NCI-H345 treated with DMSO at 0.1 percent for 48 hours (cell line): ENCODE measurements at regions not wholly inside any gene's neighbourhood (a gene's known extent, or its start where the extent isn't known, plus 50 kb on each side); places are given as distances from the start of the nearest gene placed in this dataset.

Experiments
- DNase-seq: peaks from one replicate; lab custom pipeline; 2025; ENCODE audit not compliant: unreplicated experiment; lab: John Stamatoyannopoulos, UW

DNA sequence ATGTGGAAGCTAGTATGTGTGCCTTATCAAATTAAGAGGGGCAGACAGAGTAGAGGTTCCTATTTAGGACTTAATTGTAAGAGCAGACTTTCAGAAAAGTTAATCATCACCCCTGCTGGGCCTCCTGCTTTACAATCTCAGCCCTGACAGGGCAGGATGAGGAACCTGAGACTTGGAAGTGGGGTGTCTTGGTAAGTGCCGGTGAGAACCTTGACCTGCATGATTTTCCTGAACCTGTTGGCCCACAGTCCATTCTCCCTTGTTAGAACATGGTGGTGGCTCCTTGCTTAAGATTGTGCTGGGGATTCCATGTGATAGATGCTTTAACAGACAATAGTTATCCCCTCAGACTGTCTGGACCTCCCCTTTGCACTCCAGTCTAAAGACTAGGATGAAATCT, 141.7 kb upstream of the TMEM72 start:
- DNase-seq = no peak

DNA sequence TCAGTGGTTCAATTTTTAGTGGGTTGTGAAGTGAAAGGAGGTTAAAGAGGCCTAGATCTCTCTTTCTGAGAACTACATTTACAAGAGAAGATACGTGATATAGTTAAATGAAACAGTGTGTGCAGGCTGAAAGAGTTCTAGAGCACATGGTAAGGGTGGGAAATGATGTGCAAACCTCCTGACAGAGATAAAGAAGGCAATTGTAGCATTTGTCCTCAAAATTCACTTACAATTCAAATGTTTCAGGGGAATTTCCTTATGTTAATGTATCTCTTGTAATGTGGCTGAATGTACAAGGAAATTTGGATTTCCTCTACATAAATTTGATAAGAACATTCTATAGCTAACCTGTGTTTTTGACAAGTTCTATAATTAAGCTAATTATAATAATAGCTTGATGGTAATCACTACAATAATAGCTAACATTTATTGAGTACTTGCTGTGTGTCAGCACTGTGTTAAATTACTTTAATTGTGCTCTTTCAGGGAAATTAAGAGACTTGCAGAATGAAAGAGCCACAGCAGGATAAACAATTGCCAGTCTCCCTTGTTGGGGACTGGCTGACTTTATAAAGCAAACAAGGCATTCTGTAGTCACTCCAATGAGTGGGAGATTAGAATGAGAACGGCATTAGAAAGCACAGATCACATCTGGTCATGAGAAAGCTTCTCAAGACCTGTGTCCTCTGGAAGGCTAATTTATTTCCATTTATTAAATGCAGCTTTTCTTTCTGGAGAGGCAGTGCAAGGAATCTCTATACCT, 139.7 kb upstream of the TMEM72 start:
- no peak for DNase-seq

DNA sequence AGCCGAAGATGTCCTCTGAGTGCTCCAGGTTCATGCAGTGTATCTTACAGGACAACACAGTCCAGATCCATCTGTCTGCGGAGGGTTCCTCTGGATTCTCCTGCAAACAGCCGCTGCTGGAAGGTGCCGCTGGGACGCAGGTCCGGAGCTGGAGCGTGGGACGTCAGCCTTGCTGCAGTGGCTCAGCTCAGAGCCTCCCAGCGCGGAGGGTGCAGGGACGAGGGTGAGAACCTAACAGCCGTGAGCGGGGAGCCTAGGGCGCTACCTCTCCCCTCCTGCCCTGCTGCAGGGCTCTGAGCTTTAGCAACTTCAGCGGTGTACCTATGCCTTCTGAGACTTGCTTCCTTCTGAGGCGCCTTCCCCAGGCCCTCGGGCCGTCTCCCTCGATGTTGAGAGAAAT, 137.6 kb upstream of the TMEM72 start:
- DNase-seq = no peak

DNA sequence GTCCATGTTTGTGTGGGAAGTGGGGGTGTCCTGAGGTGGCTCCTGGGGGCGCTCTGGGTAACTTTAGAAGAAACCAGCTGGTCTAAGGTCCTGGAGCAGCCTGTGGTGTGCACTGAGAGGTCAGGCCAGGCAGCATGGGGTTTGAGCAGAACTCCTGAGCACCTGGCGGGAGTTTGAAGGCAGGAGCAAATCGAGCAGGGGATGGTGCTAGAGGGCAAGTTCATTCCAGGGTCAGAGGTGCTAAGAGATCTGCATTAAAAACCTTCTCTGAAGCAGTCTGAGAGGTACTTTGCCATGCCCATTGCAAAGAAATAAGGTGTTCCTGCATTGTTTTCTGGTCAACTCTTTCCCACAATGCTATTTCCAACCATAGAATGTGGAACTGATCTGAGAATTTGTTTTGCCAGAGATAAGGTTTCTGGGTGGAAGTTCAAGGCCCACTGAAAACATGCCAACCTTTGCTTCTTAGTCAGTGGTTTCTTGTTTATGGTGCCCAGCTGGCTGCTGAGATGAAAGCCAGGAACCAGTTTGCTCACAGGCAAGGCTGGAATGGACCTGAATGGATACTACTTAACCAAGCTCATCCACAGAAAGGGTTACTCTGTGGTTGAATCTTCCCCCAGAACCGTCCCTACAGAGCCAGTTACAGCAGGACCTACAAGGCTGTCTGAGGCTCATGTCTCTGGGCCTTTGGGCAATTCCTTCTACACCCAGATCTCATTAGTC, 136.3 kb upstream of the TMEM72 start:
- DNase-seq = no peak

DNA sequence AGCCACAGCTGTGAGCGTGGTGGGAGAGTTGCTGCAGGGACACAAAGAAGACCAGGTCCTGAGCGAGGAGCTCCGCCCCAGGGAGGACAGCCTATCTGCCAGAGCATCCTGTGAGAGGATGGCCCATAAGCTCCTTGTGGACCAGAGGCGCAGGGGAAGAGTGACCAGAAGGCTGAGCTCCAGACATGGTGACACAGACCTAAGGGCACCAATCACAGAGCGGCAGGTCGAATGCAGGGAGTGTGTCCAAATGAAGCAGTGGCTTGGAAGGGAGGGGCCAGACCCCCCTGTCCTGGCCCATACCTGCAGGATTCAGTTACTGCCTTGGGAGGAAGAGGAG, 135.8 kb upstream of the TMEM72 start:
- no peak for DNase-seq

DNA sequence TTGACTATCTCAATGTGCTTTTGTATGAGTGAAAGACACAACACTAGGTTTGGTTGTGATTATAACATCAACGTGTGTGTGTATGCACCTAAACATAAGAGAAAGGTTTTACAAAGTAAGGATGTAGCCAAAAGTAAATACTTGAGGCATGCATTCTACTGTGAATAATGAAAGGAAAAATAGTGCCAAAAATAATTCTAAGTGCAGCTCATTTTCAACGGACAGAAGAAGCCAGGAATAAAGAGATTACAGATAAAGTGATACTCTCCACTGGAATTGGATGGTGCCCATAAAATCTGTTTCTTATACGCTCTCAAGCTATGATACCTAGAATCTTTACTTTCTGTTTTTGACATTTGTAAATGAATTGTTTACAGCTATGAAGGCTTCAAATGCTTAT, 135.0 kb upstream of the TMEM72 start:
- DNase-seq = no peak

DNA sequence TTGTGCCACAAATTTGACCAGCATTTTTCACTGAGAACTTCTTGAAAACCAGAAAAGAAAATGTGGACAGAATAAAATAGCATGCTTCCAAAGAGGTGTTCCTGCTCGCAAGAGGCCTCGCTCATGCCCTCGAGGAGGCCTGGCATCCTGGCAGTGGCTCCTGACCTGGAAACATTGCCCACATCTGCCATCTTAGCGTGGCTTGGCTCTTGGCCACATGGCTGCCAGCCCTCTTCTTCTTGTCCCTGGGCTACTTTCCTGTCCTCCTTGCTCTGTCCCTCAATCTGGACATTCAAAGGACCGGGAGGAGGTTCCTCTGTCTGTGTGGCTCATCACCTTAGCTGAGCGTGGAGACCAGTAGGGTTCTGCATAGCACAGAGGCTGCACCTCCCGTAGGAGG, 131.6 kb upstream of the TMEM72 start:
- no peak for DNase-seq

DNA sequence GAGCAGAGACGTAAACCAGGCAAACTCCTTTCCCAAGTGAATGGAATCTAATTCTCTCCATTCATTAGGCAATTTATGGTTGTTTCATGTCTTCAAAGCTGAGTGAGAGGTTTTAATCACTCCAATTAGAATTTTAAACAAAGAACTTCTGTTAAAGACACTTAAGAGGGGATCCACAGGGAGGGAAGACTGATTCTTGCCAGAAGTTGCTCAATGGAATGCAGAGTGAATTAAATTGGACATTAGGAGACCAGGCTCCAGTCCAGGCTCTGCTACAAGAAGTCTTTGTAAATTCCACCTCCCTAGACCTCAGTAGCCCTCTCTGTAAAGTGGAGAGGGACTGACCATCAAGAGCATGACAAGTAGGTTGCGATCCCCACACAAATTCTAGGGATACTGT, 130.7 kb upstream of the TMEM72 start:
- DNase-seq = no peak

DNA sequence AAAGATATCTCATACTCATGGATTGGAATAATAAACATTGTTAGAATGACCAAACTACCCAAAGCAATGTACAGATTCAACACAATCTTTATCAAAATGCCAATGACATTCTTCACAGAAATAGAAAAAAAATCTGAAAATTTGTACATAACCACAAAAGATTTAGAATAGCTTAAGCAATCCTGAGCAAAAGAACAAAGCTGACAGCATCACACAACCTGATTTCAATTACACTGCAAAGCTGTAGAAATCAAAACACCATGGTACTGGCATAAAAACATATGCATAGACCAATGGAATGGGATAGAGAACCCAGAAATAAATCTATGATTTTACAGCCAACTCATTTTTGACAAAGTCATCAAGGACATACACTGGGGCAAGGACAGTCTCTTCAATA, 130.0 kb upstream of the TMEM72 start:
- DNase-seq = no peak

DNA sequence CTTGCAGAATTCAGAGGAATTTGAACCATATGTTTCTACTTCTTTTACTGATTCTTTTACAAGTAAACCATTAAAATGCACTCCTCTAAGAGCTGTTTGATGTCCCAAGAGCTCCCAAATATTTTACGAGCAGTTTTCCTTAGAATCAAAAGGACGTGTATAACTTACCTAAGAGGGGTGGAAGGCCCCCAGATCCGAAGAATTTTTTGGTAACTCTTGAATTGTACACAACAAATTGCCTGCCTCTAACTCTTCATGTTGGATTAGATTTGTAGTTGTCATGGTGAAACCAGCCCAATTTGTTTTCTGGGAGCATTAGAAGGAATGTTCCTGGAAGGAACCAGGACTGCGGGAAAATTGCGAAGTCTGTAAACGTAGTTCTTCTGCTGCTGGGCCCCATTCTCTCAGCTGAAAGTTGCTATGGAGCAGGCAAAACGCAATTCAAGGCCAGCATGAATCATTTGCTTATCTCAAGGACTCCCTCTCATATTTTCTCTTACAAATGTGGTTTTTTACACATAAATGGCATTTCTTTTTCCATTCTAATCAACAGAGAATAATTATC, 124.8 kb upstream of the TMEM72 start:
- no peak for DNase-seq

DNA sequence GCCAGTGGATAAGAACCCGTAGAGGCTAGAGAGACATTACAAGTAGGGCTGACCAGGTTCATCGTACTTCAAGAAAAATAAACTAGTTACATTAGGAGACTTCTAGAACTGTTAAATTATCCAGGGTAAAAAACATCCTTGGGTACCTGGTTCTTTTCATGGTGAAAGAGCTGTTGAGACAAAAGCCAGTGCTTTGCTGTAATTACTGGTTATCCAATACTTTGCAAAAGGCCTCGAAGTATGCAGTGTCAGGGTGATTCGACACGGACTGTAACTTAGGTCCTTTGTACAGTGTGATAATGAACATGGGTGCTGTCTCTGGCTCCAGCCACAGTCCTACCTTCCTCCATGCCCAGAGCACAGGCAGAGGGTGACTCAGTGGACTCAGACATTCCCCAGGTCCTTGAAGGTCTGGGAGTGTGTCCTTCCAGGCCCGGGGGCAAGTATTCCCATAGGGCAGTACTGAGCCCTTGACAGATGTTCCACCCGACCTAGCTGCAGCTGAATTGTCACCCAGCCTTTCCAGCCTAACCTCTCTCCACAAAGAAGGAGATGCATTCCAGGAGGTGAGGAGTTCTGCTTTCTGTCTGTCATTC, 123.6 kb upstream of the TMEM72 start:
- DNase-seq = no peak

DNA sequence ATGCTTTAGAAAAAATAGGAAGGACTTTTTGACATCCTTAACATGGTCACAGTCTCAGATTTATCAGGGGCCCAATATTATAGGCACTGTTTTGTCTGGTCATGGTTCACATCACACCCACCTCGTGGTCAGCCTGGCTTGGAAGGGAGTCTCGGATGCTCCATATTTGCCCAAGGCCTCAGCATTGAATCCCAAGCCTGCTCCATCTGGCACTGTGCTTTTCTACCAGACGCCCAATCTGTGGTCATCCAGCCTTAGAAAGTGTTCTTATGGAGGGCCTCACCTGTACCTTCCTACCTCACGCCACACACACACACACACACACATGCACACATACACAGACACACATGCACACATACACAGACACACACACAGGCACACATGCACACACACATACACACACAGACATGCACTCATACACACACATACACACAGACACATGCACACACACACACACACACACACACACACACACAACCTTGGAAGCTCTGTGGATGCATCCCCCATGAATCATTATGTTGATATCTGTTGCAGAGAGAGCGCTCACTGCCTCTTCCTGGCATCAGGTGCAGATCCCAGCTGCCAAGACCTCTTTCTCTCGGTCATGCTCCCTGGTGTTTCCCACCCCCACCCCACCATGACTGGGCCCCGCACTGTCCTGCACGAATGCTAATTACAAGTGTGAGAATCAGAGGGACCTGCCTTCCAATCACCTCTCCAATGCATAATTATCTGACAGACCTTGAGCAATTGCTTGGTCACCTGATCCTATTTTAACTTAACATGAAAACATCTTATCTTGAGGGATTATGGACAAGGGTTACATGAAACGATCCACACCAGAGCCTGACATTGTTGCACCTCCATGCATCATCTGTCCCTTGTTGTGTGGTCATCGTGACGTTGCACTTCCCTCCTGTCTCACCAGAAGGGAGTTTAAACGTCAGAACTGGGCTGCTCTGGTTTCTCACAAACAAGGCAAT, 122.7 kb upstream of the TMEM72 start:
- DNase-seq = no peak

DNA sequence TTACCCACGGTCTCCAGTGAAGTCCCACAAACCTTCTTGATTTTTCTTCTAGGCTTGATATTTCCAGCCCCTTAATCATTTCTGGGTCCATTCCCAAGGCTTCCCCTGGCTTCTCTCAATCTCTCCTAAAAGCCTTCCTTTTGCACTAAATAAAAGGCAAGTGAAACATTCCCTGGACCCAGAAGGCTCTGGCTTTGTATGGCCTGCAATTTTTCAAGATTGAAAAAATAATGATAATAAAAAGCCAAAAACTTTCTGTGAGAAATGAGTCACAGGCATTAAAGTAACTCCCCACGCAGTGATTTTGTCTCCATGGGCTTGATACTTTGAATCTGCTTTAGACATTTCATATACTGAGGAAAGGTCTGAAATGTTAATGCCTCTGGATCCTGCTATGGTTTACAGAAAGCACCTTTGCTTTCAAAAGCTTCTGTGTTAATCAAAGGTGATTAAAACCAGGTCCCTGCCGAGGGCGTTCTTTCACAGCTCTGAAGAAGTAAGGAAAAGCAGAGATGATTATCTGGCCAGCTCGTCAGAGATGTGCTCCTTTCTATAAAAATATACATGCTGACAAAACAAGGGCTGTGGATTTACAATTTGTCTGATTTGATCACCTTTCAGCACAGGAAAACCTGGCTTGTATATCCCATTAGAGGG, 118.9 kb upstream of the TMEM72 start:
- DNase-seq = no peak

DNA sequence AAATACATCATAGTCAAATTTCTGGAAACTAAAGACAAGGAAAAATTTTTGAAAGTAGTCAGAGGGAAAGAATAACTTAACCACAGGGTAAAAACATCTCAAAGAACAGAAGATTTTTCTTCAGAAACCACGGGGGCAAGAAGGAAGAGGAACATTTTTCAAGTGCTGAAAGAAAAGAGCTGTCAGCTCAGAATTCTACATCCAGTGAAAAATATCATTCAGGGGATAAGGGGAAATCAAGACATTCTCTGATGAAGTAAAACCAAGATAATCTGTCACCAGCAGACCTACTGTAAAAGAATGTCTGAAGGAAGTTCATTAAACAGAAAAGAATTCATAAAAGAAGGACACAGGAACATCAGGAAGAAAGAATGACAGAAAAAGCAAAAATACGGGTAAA, 111.2 kb upstream of the TMEM72 start:
- DNase-seq = no peak

DNA sequence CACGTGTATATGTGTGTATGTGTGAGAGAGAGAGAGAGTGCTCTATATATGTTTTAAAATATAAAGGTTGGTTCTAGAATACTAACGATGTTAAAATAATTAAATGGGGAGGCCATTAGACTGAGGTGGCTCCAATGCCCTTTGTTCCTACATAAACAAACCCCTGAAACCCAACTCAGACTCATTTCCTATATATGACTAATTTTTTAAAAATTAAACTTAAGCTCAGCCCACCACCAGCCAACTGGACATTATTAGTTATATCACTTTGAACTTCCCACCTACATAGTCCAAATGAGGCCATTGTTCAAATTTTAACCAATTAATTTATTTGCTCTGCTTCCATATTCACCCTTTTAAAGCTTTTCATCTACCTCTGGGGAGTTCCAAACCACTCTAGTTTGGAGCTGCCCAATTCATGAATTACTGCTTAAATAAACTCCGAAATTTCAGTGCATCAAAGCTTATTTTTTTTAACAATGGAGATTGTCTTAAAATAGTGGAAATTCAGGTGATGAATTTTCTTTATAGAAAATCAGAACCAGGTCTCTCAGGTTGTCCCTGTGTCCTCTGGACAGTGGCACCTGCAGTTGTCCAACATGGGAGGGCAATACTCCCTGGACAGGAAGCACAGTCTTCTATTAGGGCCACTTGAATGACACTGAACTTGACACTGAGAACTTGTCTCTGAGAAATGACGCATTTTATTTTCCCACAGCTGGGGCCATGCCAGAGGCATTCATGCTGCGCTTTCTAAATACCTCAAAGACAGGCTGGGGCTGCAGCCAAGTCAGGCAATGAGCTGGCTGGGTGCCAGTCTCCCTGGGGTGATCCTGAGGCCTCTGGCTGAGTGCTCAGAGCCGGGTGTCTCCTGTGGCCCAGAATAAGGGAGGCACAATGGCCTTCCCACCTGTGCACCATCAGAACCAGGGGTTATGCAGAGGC, 109.5 kb upstream of the TMEM72 start:
- DNase-seq = peak; percentile 17

DNA sequence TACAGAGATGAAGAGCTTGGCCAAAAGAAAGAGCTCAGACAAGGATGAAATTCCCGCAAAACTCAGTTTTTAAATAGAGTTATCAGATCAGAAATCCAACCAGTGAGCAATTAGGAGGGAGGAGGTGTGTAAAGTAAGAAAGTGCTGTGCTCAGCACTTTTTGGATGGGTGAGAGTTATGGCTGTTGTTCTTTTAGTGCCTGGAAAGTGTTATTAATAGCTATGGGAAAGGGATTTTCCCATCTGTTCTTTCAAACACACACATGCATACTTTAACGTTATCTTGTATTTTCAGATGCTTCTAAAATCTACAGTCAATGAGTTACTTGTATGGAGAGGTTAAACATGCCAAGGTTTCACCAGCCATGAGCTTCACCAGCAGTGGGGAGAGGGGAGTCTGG, 107.3 kb upstream of the TMEM72 start:
- no peak for DNase-seq

DNA sequence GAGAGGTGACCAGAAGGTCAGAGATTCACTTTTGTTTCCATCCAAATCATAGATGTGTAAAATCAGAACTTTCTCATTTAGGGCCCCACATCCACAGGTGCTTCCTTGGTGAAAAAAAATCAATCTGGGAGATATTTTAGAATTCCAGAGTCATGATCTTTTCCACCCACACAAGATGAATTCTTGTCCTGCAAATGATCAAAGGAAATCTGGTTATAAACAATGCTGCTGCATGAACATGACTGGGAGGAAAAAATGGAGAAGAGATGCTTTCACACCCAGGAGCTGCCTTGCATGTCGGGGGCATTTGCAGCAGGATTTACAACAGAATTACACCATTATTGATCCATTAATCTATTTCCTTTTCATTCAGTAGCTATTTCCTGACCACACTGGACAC, 106.5 kb upstream of the TMEM72 start:
- no peak for DNase-seq

DNA sequence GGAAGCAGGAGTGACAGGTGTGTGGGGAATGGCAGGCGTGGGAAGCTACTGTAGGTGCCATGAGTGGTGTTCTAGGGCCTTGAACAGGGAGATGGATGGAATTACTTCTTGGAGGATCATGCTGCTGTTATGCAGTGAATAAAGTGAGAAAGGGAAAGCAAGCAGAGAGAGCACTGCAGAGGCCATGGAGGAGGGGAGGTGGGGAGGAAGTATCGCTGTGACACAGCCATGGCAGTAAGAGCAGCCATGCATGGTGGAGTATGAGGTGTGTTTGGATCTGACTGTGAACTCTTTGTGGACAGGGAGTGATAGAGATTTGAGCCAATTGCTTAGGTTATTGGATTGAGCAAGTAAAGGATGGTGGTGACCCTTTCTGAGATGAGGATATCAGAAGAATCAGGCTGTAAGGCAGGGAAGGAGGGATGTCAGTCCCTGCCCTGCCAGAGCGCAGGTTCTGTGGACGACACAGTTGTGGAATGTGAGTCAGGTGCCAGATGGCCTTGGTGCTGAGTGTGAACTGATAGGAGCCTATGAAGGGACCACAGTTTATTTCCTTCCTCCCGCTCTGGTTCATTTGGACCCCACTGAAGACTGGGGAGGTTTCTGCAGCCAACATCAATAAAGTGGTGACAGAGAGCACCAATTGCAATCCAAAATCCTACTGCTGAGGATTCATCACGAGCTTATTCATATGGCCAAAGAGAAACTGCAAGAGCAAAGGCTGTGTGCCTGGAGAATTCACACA, 105.5 kb upstream of the TMEM72 start:
- no peak for DNase-seq

DNA sequence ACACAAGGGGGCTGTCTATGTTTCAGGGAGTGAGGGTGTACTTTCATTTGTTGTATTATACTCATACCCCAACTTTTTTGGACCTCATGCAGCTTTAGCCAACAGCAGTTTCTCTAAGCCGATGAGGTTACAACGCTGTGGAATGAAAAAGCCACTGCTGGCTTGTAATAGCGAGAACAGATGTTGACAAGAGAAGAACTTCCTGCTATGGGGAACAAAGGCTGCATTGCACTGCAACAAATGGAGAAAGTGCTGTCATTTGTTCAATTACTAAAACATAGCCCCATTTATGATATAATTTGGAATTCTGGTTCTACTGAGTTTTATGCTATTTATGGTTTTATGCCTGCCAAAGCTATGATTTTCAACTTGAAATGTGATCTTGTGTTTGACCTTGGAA, 104.2 kb upstream of the TMEM72 start:
- no peak for DNase-seq
